ENCODE measurements at regions not wholly inside any gene's neighbourhood (a gene's known extent, or its start where the extent isn't known, plus 50 kb on each side); places are given as distances from the start of the nearest gene placed in this dataset.

- TF ChIP-seq CTCF (IDR thresholded peaks at IDR 0.05): no peak
- TF ChIP-seq POLR2A (IDR thresholded peaks at IDR 0.05): no peak
- no peak for TF ChIP-seq EP300 (IDR thresholded peaks at IDR 0.05)
These were observed 123.2 kb upstream of the TBC1D5 start for GRCh38 chr3:17865631-17866030.

Data from stomach (tissue), 4 donors.